ENCODE measurements at regions not wholly inside any gene's neighbourhood (a gene's known extent, or its start where the extent isn't known, plus 50 kb on each side); places are given as distances from the start of the nearest gene placed in this dataset.

GRCh38 chr11:26936109-26936508, 57.8 kb upstream of the FIBIN start:
- ChIA-PET CTCF (ENCODE audit: low intra/inter-chr PET ratio) (no interaction called here), POLR2A (no interaction called here)
- FAIRE-seq: no peak
- TF ChIP-seq BACH1 (tag; IDR thresholded peaks at IDR 0.05): no peak
- TF ChIP-seq E2F3 (CRISPR knock-in tag; IDR thresholded peaks at IDR 0.05): no peak
- TF ChIP-seq ZNF121 (CRISPR knock-in tag; conservative IDR thresholded peaks at IDR 0.05): no peak
- TF ChIP-seq HMG20A (CRISPR knock-in tag; conservative IDR thresholded peaks at IDR 0.05): no peak
- TF ChIP-seq TBL1XR1 (IDR thresholded peaks at IDR 0.05; ENCODE audit: low read length in 2 of 2): no peak
- no peak for TF ChIP-seq FUS (optimal IDR thresholded peaks at IDR 0.05; ENCODE audit: low read depth, low read length)
- TF ChIP-seq TFE3 (CRISPR knock-in tag; IDR thresholded peaks at IDR 0.05): no peak
- TF ChIP-seq ZMIZ1 (IDR thresholded peaks at IDR 0.05; ENCODE audit: low read depth in 2 of 2, low read length in 2 of 2): no peak
- TF ChIP-seq, protein P1, sequence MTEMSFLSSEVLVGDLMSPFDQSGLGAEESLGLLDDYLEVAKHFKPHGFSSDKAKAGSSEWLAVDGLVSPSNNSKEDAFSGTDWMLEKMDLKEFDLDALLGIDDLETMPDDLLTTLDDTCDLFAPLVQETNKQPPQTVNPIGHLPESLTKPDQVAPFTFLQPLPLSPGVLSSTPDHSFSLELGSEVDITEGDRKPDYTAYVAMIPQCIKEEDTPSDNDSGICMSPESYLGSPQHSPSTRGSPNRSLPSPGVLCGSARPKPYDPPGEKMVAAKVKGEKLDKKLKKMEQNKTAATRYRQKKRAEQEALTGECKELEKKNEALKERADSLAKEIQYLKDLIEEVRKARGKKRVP (CRISPR knock-in tag; IDR thresholded peaks at IDR 0.05): no peak
- no peak for TF ChIP-seq HINFP (tag; conservative IDR thresholded peaks at IDR 0.05; ENCODE audit: low read depth)
- TF ChIP-seq HNRNPK (IDR thresholded peaks at IDR 0.05; ENCODE audit: low read depth, low read length, poor library complexity, severe bottlenecking): no peak
- TF ChIP-seq RAD51 (IDR thresholded peaks at IDR 0.05; ENCODE audit: borderline replicate concordance, low read depth): no peak
- TF ChIP-seq ZNF57 (CRISPR knock-in tag; IDR thresholded peaks at IDR 0.05): no peak
- no peak for TF ChIP-seq FOXJ3 (CRISPR knock-in tag; IDR thresholded peaks at IDR 0.05)
- TF ChIP-seq TEAD4 (IDR thresholded peaks at IDR 0.05; ENCODE audit: low read length): no peak
- TF ChIP-seq TEAD4 (CRISPR knock-in tag; IDR thresholded peaks at IDR 0.05; ENCODE audit: borderline replicate concordance): no peak
- TF ChIP-seq POLR2AphosphoS5 (IDR thresholded peaks at IDR 0.05; ENCODE audit: control insufficient read depth, insufficient read depth, low read depth, low read length): no peak
- no peak for TF ChIP-seq POLR2A (conservative IDR thresholded peaks at IDR 0.05)

More at GRCh38 chr11:26936109-26936508, 57.8 kb upstream of the FIBIN start:
- WGBS (ENCODE audit: insufficient coverage, low coverage, missing lambda C conversion rate): 0% methylated on average over 3 of the region's 3 CpGs
- BruUV-seq (replicated peaks): no TSS peak
- Histone ChIP-seq H4K20me1 (replicated peaks; ENCODE audit: control insufficient read depth, insufficient read depth, low read length) (no peaks in the 10 kb centered on the region), H3K9me1 (ENCODE audit: control insufficient read depth, insufficient read depth, low read length) (no peaks in the 10 kb centered on the region), H3K4me2 (ENCODE audit: insufficient read depth, low read length) (no peak overlapping the region), H3K79me2 (ENCODE audit: control insufficient read depth, insufficient read depth, low read length) (no peaks in the 10 kb centered on the region), H3K27me3 (ENCODE audit: control insufficient read depth in 2 of 2, insufficient read depth in 2 of 2, low read length in 2 of 2) (no peaks in the 10 kb centered on the region), H3K4me1 (replicated peaks in 1 of 2; ENCODE audit: control insufficient read depth in 2 of 2, insufficient read depth in 2 of 2, low read length in 2 of 2) (no peaks in the 10 kb centered on the region), H3K9ac (ENCODE audit: insufficient read depth in 1 of 2, low read depth in 2 of 2, low read length in 2 of 2) (no peak overlapping the region), H2AFZ (ENCODE audit: low read depth, low read length) (no peak overlapping the region), H3K36me3 (ENCODE audit: control insufficient read depth, insufficient read depth, low read length) (no peaks in the 10 kb centered on the region), H3K4me3 (no peak overlapping the region), H3K27ac (ENCODE audit: extremely low read depth, low read depth, low read length) (no peak overlapping the region), H3K9me3 (replicated peaks; ENCODE audit: control insufficient read depth, insufficient read depth, low read depth, low read length) (no peaks in the 10 kb centered on the region)
- in situ Hi-C loops (cut with MboI) (no loop called here), intact Hi-C loops (cut with micrococcal nuclease) (no loop called here)
- DNase-seq (ENCODE audit: extremely low read depth in 1 of 4, low spot score in 3 of 4) (no peak), ATAC-seq (no peak)

All from K562 (cell line).